ENCODE measurements at regions not wholly inside any gene's neighbourhood (a gene's known extent, or its start where the extent isn't known, plus 50 kb on each side); places are given as distances from the start of the nearest gene placed in this dataset.

DNA sequence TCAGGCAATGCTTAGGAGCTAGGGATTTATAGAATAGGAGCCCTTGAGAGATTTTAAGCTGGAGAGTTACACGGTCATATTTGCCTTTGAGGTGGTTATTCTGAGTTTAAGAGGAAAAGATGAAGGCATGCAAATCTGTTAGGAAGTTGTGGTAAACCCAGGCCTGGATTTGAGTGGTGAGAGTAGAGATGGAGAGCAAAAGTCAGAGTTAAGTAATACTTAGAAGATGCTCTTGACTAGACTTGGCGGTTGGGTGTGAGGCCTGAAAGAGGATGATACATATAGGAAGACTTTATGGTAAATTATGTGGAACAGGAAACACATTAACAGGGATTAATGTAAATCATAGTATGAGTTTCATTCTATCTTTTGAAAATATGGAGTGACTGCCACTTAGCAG lies 136.0 kb upstream of the ARX start:
- BruUV-seq (replicated peaks) = no TSS peak
- H2AFZ ChIP-seq (ENCODE audit: low read depth, low read length) = no peak overlapping the region
- TF ChIP-seq ZNF41 (CRISPR knock-in tag; conservative IDR thresholded peaks at IDR 0.05) (no peak), ESRRA (IDR thresholded peaks at IDR 0.05; ENCODE audit: borderline replicate concordance, low read depth) (no peak), XRCC3 (IDR thresholded peaks at IDR 0.05) (no peak), ZNF644 (tag; IDR thresholded peaks at IDR 0.05; ENCODE audit: low read depth) (no peak), ELF1 (tag; IDR thresholded peaks at IDR 0.05) (no peak), KAT2B (IDR thresholded peaks at IDR 0.05; ENCODE audit: low read depth, low read length) (no peak), CEBPG (CRISPR knock-in tag; IDR thresholded peaks at IDR 0.05) (no peak), CEBPG (tag; conservative IDR thresholded peaks at IDR 0.05 in 1 of 2, IDR thresholded peaks at IDR 0.05 in 1 of 2) (no peak), NCOA6 (IDR thresholded peaks at IDR 0.05) (no peak), ZC3H11A (IDR thresholded peaks at IDR 0.05; ENCODE audit: low read depth, low read length) (no peak), TAF1 (IDR thresholded peaks at IDR 0.05; ENCODE audit: control insufficient read depth, extremely low read depth, insufficient read depth, low read length, severe bottlenecking) (no peak), GATAD2A (IDR thresholded peaks at IDR 0.05) (no peak)
- TF ChIP-seq, protein P1, sequence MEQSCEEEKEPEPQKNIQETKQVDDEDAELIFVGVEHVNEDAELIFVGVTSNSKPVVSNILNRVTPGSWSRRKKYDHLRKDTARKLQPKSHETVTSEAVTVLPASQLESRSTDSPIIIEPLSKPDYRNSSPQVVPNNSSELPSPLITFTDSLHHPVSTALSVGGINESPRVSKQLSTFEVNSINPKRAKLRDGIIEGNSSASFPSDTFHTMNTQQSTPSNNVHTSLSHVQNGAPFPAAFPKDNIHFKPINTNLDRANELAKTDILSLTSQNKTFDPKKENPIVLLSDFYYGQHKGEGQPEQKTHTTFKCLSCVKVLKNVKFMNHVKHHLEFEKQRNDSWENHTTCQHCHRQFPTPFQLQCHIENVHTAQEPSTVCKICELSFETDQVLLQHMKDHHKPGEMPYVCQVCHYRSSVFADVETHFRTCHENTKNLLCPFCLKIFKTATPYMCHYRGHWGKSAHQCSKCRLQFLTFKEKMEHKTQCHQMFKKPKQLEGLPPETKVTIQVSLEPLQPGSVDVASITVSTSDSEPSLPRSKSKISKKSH (CRISPR knock-in tag; IDR thresholded peaks at IDR 0.05) = no peak
- TF ChIP-seq, protein P2, sequence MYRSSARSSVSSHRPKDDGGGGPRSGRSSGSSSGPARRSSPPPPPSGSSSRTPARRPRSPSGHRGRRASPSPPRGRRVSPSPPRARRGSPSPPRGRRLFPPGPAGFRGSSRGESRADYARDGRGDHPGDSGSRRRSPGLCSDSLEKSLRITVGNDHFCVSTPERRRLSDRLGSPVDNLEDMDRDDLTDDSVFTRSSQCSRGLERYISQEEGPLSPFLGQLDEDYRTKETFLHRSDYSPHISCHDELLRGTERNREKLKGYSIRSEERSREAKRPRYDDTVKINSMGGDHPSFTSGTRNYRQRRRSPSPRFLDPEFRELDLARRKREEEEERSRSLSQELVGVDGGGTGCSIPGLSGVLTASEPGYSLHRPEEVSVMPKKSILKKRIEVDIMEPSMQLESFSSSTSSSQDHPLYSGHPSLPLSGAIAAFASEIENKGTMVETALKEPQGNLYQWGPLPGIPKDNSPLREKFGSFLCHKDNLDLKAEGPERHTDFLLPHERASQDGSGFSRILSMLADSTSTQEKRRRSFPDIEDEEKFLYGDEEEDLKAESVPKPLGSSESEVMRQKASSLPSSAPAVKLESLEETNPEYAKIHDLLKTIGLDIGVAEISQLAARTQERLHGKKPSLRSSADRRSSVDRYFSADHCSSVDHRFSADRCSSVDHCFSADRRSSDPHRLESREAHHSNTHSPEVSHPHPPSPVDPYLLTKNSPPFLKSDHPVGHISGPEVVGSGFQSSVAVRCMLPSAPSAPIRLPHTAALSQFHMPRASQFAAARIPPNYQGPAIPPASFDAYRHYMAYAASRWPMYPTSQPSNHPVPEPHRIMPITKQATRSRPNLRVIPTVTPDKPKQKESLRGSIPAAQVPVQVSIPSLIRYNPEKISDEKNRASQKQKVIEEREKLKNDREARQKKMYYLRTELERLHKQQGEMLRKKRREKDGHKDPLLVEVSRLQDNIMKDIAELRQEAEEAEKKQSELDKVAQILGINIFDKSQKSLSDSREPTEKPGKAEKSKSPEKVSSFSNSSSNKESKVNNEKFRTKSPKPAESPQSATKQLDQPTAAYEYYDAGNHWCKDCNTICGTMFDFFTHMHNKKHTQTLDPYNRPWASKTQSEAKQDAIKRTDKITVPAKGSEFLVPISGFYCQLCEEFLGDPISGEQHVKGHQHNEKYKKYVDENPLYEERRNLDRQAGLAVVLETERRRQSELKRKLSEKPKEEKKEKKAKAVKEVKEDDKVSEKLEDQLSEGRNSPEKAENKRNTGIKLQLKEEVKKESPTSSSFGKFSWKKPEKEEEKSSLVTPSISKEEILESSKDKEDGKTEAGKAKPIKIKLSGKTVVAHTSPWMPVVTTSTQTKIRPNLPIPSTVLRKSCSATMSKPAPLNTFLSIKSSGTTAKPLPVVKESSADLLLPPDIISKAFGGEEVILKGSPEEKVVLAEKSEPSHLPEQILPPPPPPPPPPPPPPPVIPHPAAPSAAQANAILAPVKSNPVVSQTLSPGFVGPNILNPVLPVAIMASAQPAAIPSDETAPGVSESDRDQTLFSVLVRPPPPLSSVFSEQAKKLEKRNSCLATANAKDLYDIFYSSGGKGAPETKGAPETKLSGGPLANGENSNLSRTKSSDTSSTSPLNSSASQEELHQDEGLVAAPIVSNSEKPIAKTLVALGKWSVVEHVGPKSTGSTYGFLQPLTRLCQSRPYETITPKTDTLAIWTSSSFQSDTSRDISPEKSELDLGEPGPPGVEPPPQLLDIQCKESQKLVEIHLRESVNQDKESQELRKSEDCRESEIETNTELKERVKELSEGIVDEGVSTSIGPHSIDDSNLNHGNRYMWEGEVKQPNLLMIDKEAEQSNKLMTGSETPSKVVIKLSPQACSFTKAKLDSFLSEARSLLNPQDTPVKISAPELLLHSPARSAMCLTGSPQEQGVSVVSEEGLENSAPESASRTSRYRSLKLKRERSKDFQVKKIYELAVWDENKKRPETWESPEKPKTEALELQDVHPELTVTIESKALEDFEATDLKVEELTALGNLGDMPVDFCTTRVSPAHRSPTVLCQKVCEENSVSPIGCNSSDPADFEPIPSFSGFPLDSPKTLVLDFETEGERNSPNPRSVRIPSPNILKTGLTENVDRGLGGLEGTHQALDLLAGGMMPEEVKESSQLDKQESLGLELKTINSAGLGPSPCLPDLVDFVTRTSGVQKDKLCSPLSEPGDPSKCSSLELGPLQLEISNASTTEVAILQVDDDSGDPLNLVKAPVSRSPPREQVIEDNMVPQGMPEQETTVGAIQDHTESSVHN (IDR thresholded peaks at IDR 0.05; ENCODE audit: borderline replicate concordance in 1 of 2, low read depth in 1 of 2) = no peak

More for the DNA sequence above, 136.0 kb upstream of the ARX start:
- H3K4me3 ChIP-seq = no peak overlapping the region
- no peak for FAIRE-seq
- WGBS (ENCODE audit: insufficient coverage, low coverage, missing lambda C conversion rate) = 0% methylated on average over 1 of the region's 2 CpGs
- ChIA-PET POLR2A (no interaction called here), CTCF (ENCODE audit: low intra/inter-chr PET ratio) (no interaction called here)
- in situ Hi-C loops (cut with MboI) = no loop called here
- H3K9me1 ChIP-seq (ENCODE audit: control insufficient read depth, insufficient read depth, low read length) = no peaks in the 10 kb centered on the region
- no peaks in the 10 kb centered on the region for H3K4me1 ChIP-seq (replicated peaks in 1 of 2; ENCODE audit: control insufficient read depth in 2 of 2, insufficient read depth in 2 of 2, low read length in 2 of 2)
- no peak overlapping the region for H3K4me2 ChIP-seq (ENCODE audit: insufficient read depth, low read length)
- intact Hi-C loops (cut with micrococcal nuclease) = no loop called here
- H3K9me3 ChIP-seq (replicated peaks; ENCODE audit: control insufficient read depth, insufficient read depth, low read depth, low read length) = no peaks in the 10 kb centered on the region
- DNase-seq (ENCODE audit: extremely low read depth in 1 of 4, low spot score in 3 of 4) = no peak
- H3K27me3 ChIP-seq (ENCODE audit: control insufficient read depth in 2 of 2, insufficient read depth in 2 of 2, low read length in 2 of 2) = no peaks in the 10 kb centered on the region
- no peak overlapping the region for H3K9ac ChIP-seq (ENCODE audit: insufficient read depth in 1 of 2, low read depth in 2 of 2, low read length in 2 of 2)
- ATAC-seq = no peak
- H3K79me2 ChIP-seq (ENCODE audit: control insufficient read depth, insufficient read depth, low read length) = no peaks in the 10 kb centered on the region
- no peaks in the 10 kb centered on the region for H3K36me3 ChIP-seq (ENCODE audit: control insufficient read depth, insufficient read depth, low read length)
- no peaks in the 10 kb centered on the region for H4K20me1 ChIP-seq (replicated peaks; ENCODE audit: control insufficient read depth, insufficient read depth, low read length)
- H3K27ac ChIP-seq (ENCODE audit: extremely low read depth, low read depth, low read length) = no peak overlapping the region
